GM23338 (cell line): ENCODE measurements at regions not wholly inside any gene's neighbourhood (a gene's known extent, or its start where the extent isn't known, plus 50 kb on each side); places are given as distances from the start of the nearest gene placed in this dataset.
A peak's percentile ranks its signal among the peaks of the same experiment; 100 is the strongest.

Source experiments
- ATAC-seq: fragments of 200-7000 bp; cut with Tn5 transposase; 3 replicates; pipeline ENCODE4 v1.9.1; 2020
- DNase-seq: peaks from one replicate; pipeline ENCODE4 v3.0.0-alpha.2; 2015; ENCODE audit warnings: low spot score
- H2AFZ ChIP-seq: fragments of 200-600 bp; sonication (generic); 2 replicates; pipeline ENCODE4 v1.8.0; 2016; ENCODE audit warnings: antibody characterized with exemption, mild to moderate bottlenecking, moderate library complexity
- H3F3A ChIP-seq: fragments of 200-600 bp; sonication (generic); replicated peaks from 2 replicates; pipeline ENCODE4 v1.8.0; 2017; ENCODE audit warnings: antibody characterized with exemption, mixed run types, low read depth
- H3K27ac ChIP-seq: fragments of 200-600 bp; sonication (generic); 2 replicates; pipeline ENCODE4 v1.6.1; 2016; ENCODE audit warnings: low read depth
- H3K27me3 ChIP-seq: fragments of 200-600 bp; sonication (generic); 2 replicates; pipeline ENCODE4 v1.8.0; 2016; ENCODE audit warnings: mild to moderate bottlenecking, mixed run types, moderate library complexity; ENCODE audit not compliant: insufficient read depth
- H3K36me3 ChIP-seq: fragments of 200-600 bp; sonication (generic); 2 replicates; pipeline ENCODE4 v1.8.0; 2016; ENCODE audit warnings: mild to moderate bottlenecking; ENCODE audit not compliant: insufficient read depth
- H3K4me1 ChIP-seq: fragments of 200-600 bp; sonication (generic); 2 replicates; pipeline ENCODE4 v1.8.0; 2016; ENCODE audit warnings: mild to moderate bottlenecking, moderate library complexity; ENCODE audit not compliant: insufficient read depth
- H3K4me2 ChIP-seq: fragments of 200-600 bp; sonication (generic); 2 replicates; pipeline ENCODE4 v1.7.1; 2017; ENCODE audit warnings: mixed run types
- H3K4me3 ChIP-seq: fragments of 200-600 bp; sonication (generic); 2 replicates; pipeline ENCODE4 v1.6.1; 2016; ENCODE audit warnings: mixed run types
- H3K79me2 ChIP-seq: fragments of 200-600 bp; sonication (generic); replicated peaks from 2 replicates; pipeline ENCODE4 v1.8.0; 2017; ENCODE audit warnings: mild to moderate bottlenecking; ENCODE audit not compliant: insufficient read depth
- H3K9me2 ChIP-seq: fragments of 200-600 bp; sonication (generic); 2 replicates; pipeline ENCODE4 v1.8.0; 2017; ENCODE audit not compliant: insufficient read depth
- H4K20me1 ChIP-seq: fragments of 200-600 bp; sonication (generic); replicated peaks from 2 replicates; pipeline ENCODE4 v1.8.0; 2017; ENCODE audit warnings: mild to moderate bottlenecking; ENCODE audit not compliant: insufficient read depth
- H3K27ac Mint-ChIP-seq: 2 replicates; pipeline ENCODE4 v1.8.0; 2020; ENCODE audit warnings: inconsistent platforms, mild to moderate bottlenecking, moderate library complexity, mixed read lengths
- H3K27me3 Mint-ChIP-seq: 3 replicates; pipeline ENCODE4 v1.8.0; 2022; ENCODE audit warnings: low read depth, mild to moderate bottlenecking, moderate library complexity, mixed read lengths, inconsistent platforms; ENCODE audit not compliant: insufficient read depth, poor library complexity
- H3K36me3 Mint-ChIP-seq: 3 replicates; pipeline ENCODE4 v1.8.0; 2021; ENCODE audit warnings: low read depth, mild to moderate bottlenecking, inconsistent platforms, moderate library complexity, mixed read lengths
- H3K4me1 Mint-ChIP-seq: 3 replicates; pipeline ENCODE4 v1.8.0; 2020; ENCODE audit warnings: mild to moderate bottlenecking, inconsistent platforms, mixed read lengths
- H3K4me3 Mint-ChIP-seq: 3 replicates; pipeline ENCODE4 v1.8.0; 2021; ENCODE audit warnings: moderate library complexity, mild to moderate bottlenecking, inconsistent platforms, mixed read lengths
- H3K9me3 Mint-ChIP-seq: 3 replicates; pipeline ENCODE4 v1.8.0; 2020; ENCODE audit warnings: moderate library complexity, mild to moderate bottlenecking, inconsistent platforms, mixed read lengths
- CREB1 ChIP-seq: fragments of 250-450 bp; sonication (Bioruptor Pico); IDR thresholded peaks from 2 replicates; pipeline ENCODE4 v1.5.0; 2020; ENCODE audit warnings: low read depth, mild to moderate bottlenecking, moderate library complexity
- EZH2 ChIP-seq: fragments of 200-600 bp; sonication (generic); IDR thresholded peaks from one replicate; pipeline ENCODE4 v1.8.0; 2017; ENCODE audit warnings: antibody characterized with exemption, mild to moderate bottlenecking, low read depth; ENCODE audit not compliant: unreplicated experiment
- EZH2phosphoT487 ChIP-seq: fragments of 200-600 bp; sonication (generic); IDR thresholded peaks from one replicate; pipeline ENCODE4 v1.8.1; 2018; ENCODE audit warnings: antibody characterized with exemption; ENCODE audit not compliant: unreplicated experiment
- JUNB ChIP-seq: IDR thresholded peaks from one replicate; pipeline ENCODE4 v1.6.1; 2016; ENCODE audit warnings: antibody characterized with exemption; ENCODE audit not compliant: unreplicated experiment
- NANOG ChIP-seq: IDR thresholded peaks from 2 replicates; pipeline ENCODE4 v1.6.1; 2016; ENCODE audit warnings: antibody characterized with exemption, borderline replicate concordance
- POLR2AphosphoS5 ChIP-seq: IDR thresholded peaks from 2 replicates; pipeline ENCODE4 v1.6.1; 2016; ENCODE audit warnings: antibody characterized with exemption, low read depth
- STAT1 ChIP-seq: IDR thresholded peaks from one replicate; pipeline ENCODE4 v1.6.1; 2016; ENCODE audit warnings: antibody characterized with exemption; ENCODE audit not compliant: unreplicated experiment
- ZNF114 ChIP-seq: fragments of 250-450 bp; sonication (Bioruptor Pico); IDR thresholded peaks from 2 replicates; pipeline ENCODE4 v1.5.0; 2020; ENCODE audit warnings: mild to moderate bottlenecking, moderate library complexity
- ZNF331 ChIP-seq: fragments of 250-450 bp; sonication (Bioruptor Pico); IDR thresholded peaks from 2 replicates; pipeline ENCODE4 v1.5.0; 2020; ENCODE audit warnings: low read depth, mild to moderate bottlenecking, moderate library complexity
- ZNF462 ChIP-seq: fragments of 250-450 bp; sonication (Bioruptor Pico); IDR thresholded peaks from 2 replicates; pipeline ENCODE4 v1.5.0; 2020; ENCODE audit warnings: mild to moderate bottlenecking, moderate library complexity
- TF ChIP-seq, protein P1 (sequence below), 2 experiments: fragments of 200-600 bp in 1 of 2; sonication (generic) in 1 of 2; conservative IDR thresholded peaks; 2 replicates each; pipeline versions ENCODE4 v1.5.1 to v1.6.1; 2016 to 2017; ENCODE audit warnings: antibody characterized with exemption in 2 of 2, low read depth in 2 of 2, mild to moderate bottlenecking in 2 of 2, moderate library complexity in 1 of 2
- TF ChIP-seq, protein P2 (sequence below): IDR thresholded peaks from one replicate; pipeline ENCODE4 v1.6.1; 2018; ENCODE audit warnings: antibody characterized with exemption; ENCODE audit not compliant: unreplicated experiment
- TF ChIP-seq, protein P3 (sequence below): IDR thresholded peaks from 2 replicates; pipeline ENCODE4 v1.6.1; 2016; ENCODE audit warnings: antibody characterized with exemption

- TF ChIP-seq, protein P1, sequence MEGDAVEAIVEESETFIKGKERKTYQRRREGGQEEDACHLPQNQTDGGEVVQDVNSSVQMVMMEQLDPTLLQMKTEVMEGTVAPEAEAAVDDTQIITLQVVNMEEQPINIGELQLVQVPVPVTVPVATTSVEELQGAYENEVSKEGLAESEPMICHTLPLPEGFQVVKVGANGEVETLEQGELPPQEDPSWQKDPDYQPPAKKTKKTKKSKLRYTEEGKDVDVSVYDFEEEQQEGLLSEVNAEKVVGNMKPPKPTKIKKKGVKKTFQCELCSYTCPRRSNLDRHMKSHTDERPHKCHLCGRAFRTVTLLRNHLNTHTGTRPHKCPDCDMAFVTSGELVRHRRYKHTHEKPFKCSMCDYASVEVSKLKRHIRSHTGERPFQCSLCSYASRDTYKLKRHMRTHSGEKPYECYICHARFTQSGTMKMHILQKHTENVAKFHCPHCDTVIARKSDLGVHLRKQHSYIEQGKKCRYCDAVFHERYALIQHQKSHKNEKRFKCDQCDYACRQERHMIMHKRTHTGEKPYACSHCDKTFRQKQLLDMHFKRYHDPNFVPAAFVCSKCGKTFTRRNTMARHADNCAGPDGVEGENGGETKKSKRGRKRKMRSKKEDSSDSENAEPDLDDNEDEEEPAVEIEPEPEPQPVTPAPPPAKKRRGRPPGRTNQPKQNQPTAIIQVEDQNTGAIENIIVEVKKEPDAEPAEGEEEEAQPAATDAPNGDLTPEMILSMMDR (conservative IDR thresholded peaks at IDR 0.05; ENCODE audit: low read depth in 2 of 2): no peak
- no peak for TF ChIP-seq ZNF331 (CRISPR knock-in tag)
- no peak for TF ChIP-seq EZH2phosphoT487
- peak; percentile 84 for TF ChIP-seq CREB1 (CRISPR knock-in tag)
- peak; percentile 62; the same call in 1 of the 2 replicates for TF ChIP-seq NANOG
- TF ChIP-seq JUNB: no peak
- TF ChIP-seq, protein P2, sequence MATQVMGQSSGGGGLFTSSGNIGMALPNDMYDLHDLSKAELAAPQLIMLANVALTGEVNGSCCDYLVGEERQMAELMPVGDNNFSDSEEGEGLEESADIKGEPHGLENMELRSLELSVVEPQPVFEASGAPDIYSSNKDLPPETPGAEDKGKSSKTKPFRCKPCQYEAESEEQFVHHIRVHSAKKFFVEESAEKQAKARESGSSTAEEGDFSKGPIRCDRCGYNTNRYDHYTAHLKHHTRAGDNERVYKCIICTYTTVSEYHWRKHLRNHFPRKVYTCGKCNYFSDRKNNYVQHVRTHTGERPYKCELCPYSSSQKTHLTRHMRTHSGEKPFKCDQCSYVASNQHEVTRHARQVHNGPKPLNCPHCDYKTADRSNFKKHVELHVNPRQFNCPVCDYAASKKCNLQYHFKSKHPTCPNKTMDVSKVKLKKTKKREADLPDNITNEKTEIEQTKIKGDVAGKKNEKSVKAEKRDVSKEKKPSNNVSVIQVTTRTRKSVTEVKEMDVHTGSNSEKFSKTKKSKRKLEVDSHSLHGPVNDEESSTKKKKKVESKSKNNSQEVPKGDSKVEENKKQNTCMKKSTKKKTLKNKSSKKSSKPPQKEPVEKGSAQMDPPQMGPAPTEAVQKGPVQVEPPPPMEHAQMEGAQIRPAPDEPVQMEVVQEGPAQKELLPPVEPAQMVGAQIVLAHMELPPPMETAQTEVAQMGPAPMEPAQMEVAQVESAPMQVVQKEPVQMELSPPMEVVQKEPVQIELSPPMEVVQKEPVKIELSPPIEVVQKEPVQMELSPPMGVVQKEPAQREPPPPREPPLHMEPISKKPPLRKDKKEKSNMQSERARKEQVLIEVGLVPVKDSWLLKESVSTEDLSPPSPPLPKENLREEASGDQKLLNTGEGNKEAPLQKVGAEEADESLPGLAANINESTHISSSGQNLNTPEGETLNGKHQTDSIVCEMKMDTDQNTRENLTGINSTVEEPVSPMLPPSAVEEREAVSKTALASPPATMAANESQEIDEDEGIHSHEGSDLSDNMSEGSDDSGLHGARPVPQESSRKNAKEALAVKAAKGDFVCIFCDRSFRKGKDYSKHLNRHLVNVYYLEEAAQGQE: no peak
- no peak for TF ChIP-seq ZNF114 (CRISPR knock-in tag)
- TF ChIP-seq EZH2: no peak
- TF ChIP-seq, protein P3, sequence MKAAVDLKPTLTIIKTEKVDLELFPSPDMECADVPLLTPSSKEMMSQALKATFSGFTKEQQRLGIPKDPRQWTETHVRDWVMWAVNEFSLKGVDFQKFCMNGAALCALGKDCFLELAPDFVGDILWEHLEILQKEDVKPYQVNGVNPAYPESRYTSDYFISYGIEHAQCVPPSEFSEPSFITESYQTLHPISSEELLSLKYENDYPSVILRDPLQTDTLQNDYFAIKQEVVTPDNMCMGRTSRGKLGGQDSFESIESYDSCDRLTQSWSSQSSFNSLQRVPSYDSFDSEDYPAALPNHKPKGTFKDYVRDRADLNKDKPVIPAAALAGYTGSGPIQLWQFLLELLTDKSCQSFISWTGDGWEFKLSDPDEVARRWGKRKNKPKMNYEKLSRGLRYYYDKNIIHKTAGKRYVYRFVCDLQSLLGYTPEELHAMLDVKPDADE: peak; percentile 64
- no peak for TF ChIP-seq POLR2AphosphoS5
- no peak for TF ChIP-seq STAT1
- peak; percentile 69; the same call in 1 of the 2 replicates for TF ChIP-seq ZNF462 (CRISPR knock-in tag)
- H3K9me2 ChIP-seq: peaks cover 14% of the 10 kb centered on the region
- H3K4me3 ChIP-seq: 0 out of 2 replicates have a peak overlapping the region, but pooled peaks have one; percentile 12
- H3K79me2 ChIP-seq: no peaks in the 10 kb centered on the region
- H3K27ac ChIP-seq: peak overlapping the region; percentile 34
- DNase-seq (peak; percentile 82), ATAC-seq (peak; percentile 96)
- Mint-ChIP-seq H3K4me3 (no peak overlapping the region), H3K4me1 (no peaks in the 10 kb centered on the region), H3K27ac (no peak overlapping the region), H3K9me3 (no peaks in the 10 kb centered on the region), H3K27me3 (no peaks in the 10 kb centered on the region), H3K36me3 (peaks cover 4% of the 10 kb centered on the region)
- H3K36me3 ChIP-seq: no peaks in the 10 kb centered on the region
- no peak overlapping the region for H2AFZ ChIP-seq
- no peaks in the 10 kb centered on the region for H3F3A ChIP-seq
- H4K20me1 ChIP-seq: no peaks in the 10 kb centered on the region
- peak overlapping the region; percentile 40; the same call in 1 of the 2 replicates for H3K4me2 ChIP-seq
- peaks cover 16% of the 10 kb centered on the region; the same call in 1 of the 2 replicates for H3K4me1 ChIP-seq
- no peaks in the 10 kb centered on the region for H3K27me3 ChIP-seq
Measured at GRCh38 chr9:27771803-27772545, 198.7 kb upstream of the C9orf72 start.
